Activated T-cell treated with anti-CD3 and anti-CD28 coated beads, Interleukin-2, amount 50 U/mL, for 24 hours (primary cell): ENCODE measurements at regions not wholly inside any gene's neighbourhood (a gene's known extent, or its start where the extent isn't known, plus 50 kb on each side); places are given as distances from the start of the nearest gene placed in this dataset.

Source experiments
- DNase-seq: peaks from one replicate; pipeline ENCODE4 v3.0.0-alpha.2; 2020
- H3K27ac Mint-ChIP-seq: 2 replicates; pipeline ENCODE4 v1.8.0; 2020; ENCODE audit warnings: mild to moderate bottlenecking, mixed read lengths
- H3K27me3 Mint-ChIP-seq: 2 replicates; pipeline ENCODE4 v1.8.0; 2020; ENCODE audit warnings: mixed read lengths
- H3K36me3 Mint-ChIP-seq: 2 replicates; pipeline ENCODE4 v1.8.0; 2020; ENCODE audit warnings: low read depth, mixed read lengths
- H3K4me1 Mint-ChIP-seq: 2 replicates; pipeline ENCODE4 v1.8.0; 2020; ENCODE audit warnings: low read depth, mixed read lengths
- H3K4me3 Mint-ChIP-seq: 2 replicates; pipeline ENCODE4 v1.8.0; 2020; ENCODE audit warnings: mild to moderate bottlenecking, moderate library complexity, mixed read lengths
- H3K9me3 Mint-ChIP-seq: 2 replicates; pipeline ENCODE4 v1.8.0; 2020; ENCODE audit warnings: mixed read lengths

DNA sequence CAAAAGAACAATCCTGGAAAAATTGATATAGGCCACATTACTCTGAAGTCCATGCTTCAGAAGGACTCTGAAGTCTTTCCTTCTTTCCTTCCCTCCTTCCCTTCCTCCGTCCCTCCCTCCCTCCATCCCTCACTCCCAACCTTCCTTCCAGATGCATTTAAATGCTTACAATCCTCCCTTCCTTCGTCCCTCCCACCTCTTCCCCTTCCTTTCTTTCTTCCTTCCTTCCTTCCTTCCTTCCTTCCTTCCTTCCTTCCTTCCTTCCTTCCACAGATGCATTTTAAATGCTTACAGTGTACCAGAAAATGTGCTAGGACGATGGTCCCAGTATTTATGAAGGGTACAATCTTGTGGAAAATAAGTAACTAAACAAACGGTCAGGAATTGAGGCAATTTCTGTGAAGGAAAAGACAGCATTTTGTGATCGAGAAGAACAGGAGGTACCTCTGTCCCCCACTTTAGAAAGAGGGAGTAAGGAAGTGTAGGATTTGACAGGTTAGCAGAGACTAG lies 181.3 kb upstream of the TUT7 start:
- no peak for DNase-seq
- no peaks in the 10 kb centered on the region for H3K4me1 Mint-ChIP-seq
- H3K27me3 Mint-ChIP-seq = peaks cover 2% of the 10 kb centered on the region
- H3K4me3 Mint-ChIP-seq = no peak overlapping the region
- no peaks in the 10 kb centered on the region for H3K9me3 Mint-ChIP-seq
- no peak overlapping the region for H3K27ac Mint-ChIP-seq
- no peaks in the 10 kb centered on the region for H3K36me3 Mint-ChIP-seq

DNA sequence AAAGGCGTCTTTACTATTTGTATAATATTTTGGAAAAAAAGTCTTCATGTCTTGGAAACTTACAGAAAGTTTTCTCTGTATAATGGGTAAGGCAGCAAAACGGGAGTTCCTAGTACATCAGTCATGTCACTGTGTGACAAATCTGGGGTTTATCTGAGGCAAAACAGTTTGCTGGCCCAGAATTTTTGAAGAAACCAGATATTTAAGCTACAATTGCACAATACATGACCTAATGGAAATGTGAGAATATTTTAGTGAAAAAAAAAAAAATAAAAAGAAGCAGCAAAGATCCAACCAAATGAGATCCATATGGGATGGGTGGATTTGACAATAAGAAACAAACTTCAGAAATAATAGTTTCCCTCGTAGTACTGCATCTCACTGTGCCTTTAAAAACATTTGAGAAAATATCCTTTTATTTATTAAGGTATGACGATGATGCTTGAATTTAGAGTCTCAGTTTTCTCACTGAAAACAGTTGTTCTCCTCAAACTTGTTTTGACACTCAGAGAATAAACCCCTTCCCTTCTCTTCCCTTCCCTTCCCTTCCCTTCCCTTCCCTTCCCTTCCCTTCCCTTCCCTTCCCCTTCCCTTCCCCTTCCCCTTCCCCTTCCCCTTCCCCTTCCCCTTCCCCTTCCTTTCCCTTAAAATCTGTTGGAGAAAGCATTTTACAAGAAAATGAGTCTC lies 180.5 kb upstream of the TUT7 start:
- DNase-seq = no peak
- no peak overlapping the region for H3K27ac Mint-ChIP-seq
- H3K27me3 Mint-ChIP-seq = peaks cover 6% of the 10 kb centered on the region
- no peaks in the 10 kb centered on the region for H3K4me1 Mint-ChIP-seq
- H3K4me3 Mint-ChIP-seq = no peak overlapping the region
- H3K36me3 Mint-ChIP-seq = no peaks in the 10 kb centered on the region
- no peaks in the 10 kb centered on the region for H3K9me3 Mint-ChIP-seq

DNA sequence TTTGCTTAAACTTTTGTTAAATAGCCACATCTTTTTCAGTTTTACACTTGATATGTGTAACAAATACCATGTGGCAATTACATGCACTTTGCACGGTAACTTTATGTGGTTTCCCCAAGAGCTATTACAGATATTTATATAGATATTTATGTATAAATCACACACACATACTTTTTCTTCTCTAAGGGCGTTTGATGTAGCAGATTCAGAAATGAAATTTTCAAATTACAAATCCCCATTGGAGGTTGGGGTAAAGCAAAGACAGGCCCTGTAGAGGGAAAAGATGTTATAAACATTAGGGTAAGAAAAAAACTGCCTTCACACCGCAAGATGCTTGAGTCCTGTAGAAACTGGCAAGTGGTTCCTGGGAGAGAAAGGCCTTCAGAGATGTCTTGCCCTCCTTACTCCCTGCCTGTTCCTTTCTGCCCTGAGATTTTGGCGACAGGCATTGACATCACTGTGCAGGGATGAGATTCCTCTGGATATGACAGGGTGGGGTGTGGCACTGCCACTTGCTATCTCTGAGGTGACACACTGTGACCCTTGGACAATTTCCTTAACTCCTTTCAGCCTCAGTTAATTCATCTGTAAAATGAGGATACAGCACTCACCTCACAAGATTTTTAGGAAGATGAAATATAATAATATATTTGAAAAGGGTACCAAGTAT lies 177.9 kb upstream of the TUT7 start:
- peaks cover 20% of the 10 kb centered on the region for H3K27me3 Mint-ChIP-seq

GRCh38 chr9:86531273-86531970 lies 177.2 kb upstream of the TUT7 start:
- H3K27me3 Mint-ChIP-seq = peaks cover 26% of the 10 kb centered on the region
- H3K27ac Mint-ChIP-seq = no peak overlapping the region

More for the DNA sequence above, 177.9 kb upstream of the TUT7 start:
- no peaks in the 10 kb centered on the region for H3K4me1 Mint-ChIP-seq
- DNase-seq = no peak
- no peaks in the 10 kb centered on the region for H3K36me3 Mint-ChIP-seq
- no peak overlapping the region for H3K27ac Mint-ChIP-seq
- no peak overlapping the region for H3K4me3 Mint-ChIP-seq
- no peaks in the 10 kb centered on the region for H3K9me3 Mint-ChIP-seq

GRCh38 chr9:86529496-86530275 lies 175.5 kb upstream of the TUT7 start:
- H3K4me3 Mint-ChIP-seq = no peak overlapping the region
- no peaks in the 10 kb centered on the region for H3K36me3 Mint-ChIP-seq
- H3K9me3 Mint-ChIP-seq = no peaks in the 10 kb centered on the region
- H3K27ac Mint-ChIP-seq = no peak overlapping the region
- H3K4me1 Mint-ChIP-seq = no peaks in the 10 kb centered on the region
- DNase-seq = no peak
- peaks cover 33% of the 10 kb centered on the region for H3K27me3 Mint-ChIP-seq

More at GRCh38 chr9:86531273-86531970, 177.2 kb upstream of the TUT7 start:
- DNase-seq = no peak
- Mint-ChIP-seq H3K4me3 (no peak overlapping the region), H3K4me1 (no peaks in the 10 kb centered on the region), H3K36me3 (no peaks in the 10 kb centered on the region), H3K9me3 (no peaks in the 10 kb centered on the region)

- H3K4me1 Mint-ChIP-seq = no peaks in the 10 kb centered on the region
- no peak overlapping the region for H3K4me3 Mint-ChIP-seq
- no peak for DNase-seq
- H3K27me3 Mint-ChIP-seq = peaks cover 36% of the 10 kb centered on the region
- H3K36me3 Mint-ChIP-seq = no peaks in the 10 kb centered on the region
- H3K9me3 Mint-ChIP-seq = no peaks in the 10 kb centered on the region
- H3K27ac Mint-ChIP-seq = no peak overlapping the region
Measured at GRCh38 chr9:86526021-86526420, 171.8 kb upstream of the TUT7 start.

- no peaks in the 10 kb centered on the region for H3K4me1 Mint-ChIP-seq
- no peak overlapping the region for H3K27ac Mint-ChIP-seq
- no peak overlapping the region for H3K4me3 Mint-ChIP-seq
- no peak for DNase-seq
- H3K27me3 Mint-ChIP-seq = peaks cover 36% of the 10 kb centered on the region
- no peaks in the 10 kb centered on the region for H3K36me3 Mint-ChIP-seq
- no peaks in the 10 kb centered on the region for H3K9me3 Mint-ChIP-seq
Measured at GRCh38 chr9:86525182-86525581, 171.0 kb upstream of the TUT7 start.

DNA sequence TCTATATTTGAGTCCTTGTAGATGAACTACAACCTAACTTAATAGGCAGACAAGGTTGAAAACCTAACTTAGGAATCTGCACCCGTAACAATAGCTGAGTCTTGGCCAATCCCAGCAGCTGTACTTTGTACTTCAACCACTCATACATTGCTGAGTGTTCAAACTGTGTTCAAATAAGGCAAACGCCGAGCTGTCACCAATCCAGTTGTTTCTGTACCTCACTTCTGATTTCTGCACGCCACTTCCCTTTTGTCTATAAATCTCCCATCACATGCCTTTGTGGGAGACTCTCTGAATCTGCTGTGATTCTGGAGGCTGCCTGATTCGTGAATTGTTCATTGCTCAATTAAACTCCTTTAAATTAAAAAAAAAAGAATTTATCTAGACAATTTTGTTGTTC lies 167.8 kb upstream of the TUT7 start:
- peaks cover 18% of the 10 kb centered on the region for H3K27me3 Mint-ChIP-seq
- H3K36me3 Mint-ChIP-seq = no peaks in the 10 kb centered on the region
- no peaks in the 10 kb centered on the region for H3K9me3 Mint-ChIP-seq
- H3K4me1 Mint-ChIP-seq = no peaks in the 10 kb centered on the region
- no peak for DNase-seq
- H3K27ac Mint-ChIP-seq = no peak overlapping the region
- H3K4me3 Mint-ChIP-seq = no peak overlapping the region

DNA sequence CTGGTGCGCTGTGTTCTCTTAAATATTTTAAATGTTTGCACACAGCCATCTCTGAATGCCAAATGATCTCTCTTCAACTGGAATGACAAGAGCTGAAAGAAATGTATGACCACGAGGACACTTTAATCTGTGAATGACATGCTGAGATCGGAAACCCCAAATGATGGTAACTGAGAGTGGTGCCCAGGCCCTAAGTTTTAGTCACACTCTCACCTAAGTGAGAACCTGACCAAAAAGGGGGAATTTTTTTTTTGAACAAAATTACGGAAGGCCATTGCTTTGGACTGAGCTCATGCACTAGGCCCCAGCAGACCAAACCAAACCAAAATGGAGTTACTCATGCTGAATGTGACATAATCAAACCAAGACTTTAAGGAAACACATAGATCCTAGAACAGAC lies 167.1 kb upstream of the TUT7 start:
- Mint-ChIP-seq H3K27me3 (peaks cover 12% of the 10 kb centered on the region), H3K27ac (no peak overlapping the region), H3K4me1 (no peaks in the 10 kb centered on the region), H3K4me3 (no peak overlapping the region), H3K36me3 (no peaks in the 10 kb centered on the region), H3K9me3 (no peaks in the 10 kb centered on the region)
- no peak for DNase-seq

DNA sequence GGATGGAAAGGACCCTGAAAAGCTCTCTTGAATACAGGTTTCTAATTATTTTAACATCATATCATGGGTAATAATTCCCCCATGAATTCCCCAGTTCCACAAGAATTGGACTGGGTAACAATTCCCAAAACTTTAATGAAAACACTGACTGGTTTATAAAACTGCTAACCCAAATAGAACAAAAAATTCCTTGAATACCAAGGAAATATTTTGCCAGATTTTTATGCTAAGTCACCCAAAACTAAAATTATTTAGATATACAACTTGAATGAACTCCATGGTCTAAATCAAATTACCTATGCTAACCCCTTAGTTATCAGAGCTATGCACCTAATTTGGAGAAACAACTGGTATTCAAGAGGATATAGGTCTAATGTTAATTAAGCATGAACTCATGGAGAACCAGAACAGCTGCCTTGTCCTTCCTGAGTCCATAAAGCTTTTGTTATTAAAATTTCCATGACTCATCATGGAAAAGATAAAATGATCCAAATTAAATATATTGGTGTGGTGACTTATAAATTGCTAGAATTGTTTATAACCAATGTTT lies 164.9 kb upstream of the TUT7 start:
- Mint-ChIP-seq H3K9me3 (no peaks in the 10 kb centered on the region), H3K36me3 (no peaks in the 10 kb centered on the region), H3K4me3 (no peak overlapping the region), H3K27me3 (no peaks in the 10 kb centered on the region), H3K27ac (no peak overlapping the region), H3K4me1 (no peaks in the 10 kb centered on the region)
- DNase-seq = no peak

GRCh38 chr9:86517475-86517874 lies 163.3 kb upstream of the TUT7 start:
- Mint-ChIP-seq H3K36me3 (no peaks in the 10 kb centered on the region), H3K4me1 (no peaks in the 10 kb centered on the region), H3K27ac (no peak overlapping the region), H3K27me3 (no peaks in the 10 kb centered on the region), H3K4me3 (no peak overlapping the region), H3K9me3 (no peaks in the 10 kb centered on the region)
- DNase-seq = no peak

DNA sequence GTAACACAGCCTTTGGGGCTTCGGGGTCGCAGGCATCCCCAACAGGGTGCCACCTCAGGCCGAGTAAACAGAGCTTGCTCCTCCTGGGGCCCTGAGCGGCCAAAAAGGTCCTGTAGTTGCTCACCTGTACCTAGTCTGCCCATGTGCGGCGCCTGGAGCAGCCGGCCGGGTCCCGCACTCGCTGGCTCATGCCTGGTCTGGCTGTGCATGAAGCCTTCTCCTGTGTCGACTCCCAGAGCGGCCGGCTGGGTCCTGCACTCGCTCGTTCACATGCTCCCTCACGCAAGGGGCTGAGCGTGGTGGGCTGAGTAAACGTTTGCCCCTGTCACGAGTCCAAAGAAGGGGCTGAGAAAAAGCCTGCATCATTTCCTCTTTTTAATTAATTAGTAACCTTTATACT lies 162.4 kb upstream of the TUT7 start:
- Mint-ChIP-seq H3K4me3 (no peak overlapping the region), H3K27ac (no peak overlapping the region), H3K9me3 (no peaks in the 10 kb centered on the region), H3K4me1 (no peaks in the 10 kb centered on the region), H3K27me3 (no peaks in the 10 kb centered on the region), H3K36me3 (no peaks in the 10 kb centered on the region)
- no peak for DNase-seq

- Mint-ChIP-seq H3K36me3 (no peaks in the 10 kb centered on the region), H3K27me3 (no peaks in the 10 kb centered on the region), H3K4me3 (no peak overlapping the region), H3K9me3 (no peaks in the 10 kb centered on the region), H3K4me1 (no peaks in the 10 kb centered on the region), H3K27ac (no peak overlapping the region)
- no peak for DNase-seq
Measured at GRCh38 chr9:86515221-86515620, 161.0 kb upstream of the TUT7 start.

DNA sequence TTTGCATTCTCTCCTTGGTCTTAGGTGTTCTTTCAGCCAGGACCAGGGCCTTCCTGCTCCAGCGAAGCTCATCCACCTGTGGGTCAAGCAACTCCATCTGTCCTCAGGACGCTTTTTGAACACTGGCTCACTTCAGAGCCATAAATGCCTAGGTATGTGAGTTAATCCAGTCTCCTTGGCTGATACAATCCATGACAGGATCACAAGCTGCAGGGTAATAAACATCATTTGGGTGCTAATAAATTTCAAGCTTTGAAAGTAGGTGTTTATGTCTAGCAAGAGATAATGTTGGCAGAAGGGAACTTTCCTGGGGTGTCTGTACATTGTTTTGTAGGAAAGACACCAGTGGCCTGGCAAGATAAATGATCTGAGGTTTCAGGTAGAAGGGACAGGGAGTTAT lies 159.2 kb upstream of the TUT7 start:
- Mint-ChIP-seq H3K27ac (no peak overlapping the region), H3K4me1 (no peaks in the 10 kb centered on the region), H3K9me3 (no peaks in the 10 kb centered on the region), H3K27me3 (no peaks in the 10 kb centered on the region), H3K36me3 (no peaks in the 10 kb centered on the region), H3K4me3 (no peak overlapping the region)
- DNase-seq = no peak
